ENCODE measurements at regions not wholly inside any gene's neighbourhood (a gene's known extent, or its start where the extent isn't known, plus 50 kb on each side); places are given as distances from the start of the nearest gene placed in this dataset.

GRCh38 chr7:97595439-97595838 is 136.4 kb upstream of the TAC1 start:
- no peak overlapping the region for H3K4ac ChIP-seq (replicated peaks; ENCODE audit: insufficient read length, low read depth, low read length)
- no peak overlapping the region for H3K56ac ChIP-seq (replicated peaks; ENCODE audit: insufficient read length, low read depth, low read length)
- no peaks in the 10 kb centered on the region for H3K79me1 ChIP-seq (ENCODE audit: low read depth, low read length)
- no peak overlapping the region for H2BK15ac ChIP-seq (ENCODE audit: low read length)
- WGBS, 2 experiments (ENCODE audit: extremely low coverage in 1 of 2, insufficient coverage in 1 of 2, insufficient read length in 1 of 2, insufficient replicate concordance in 2 of 2, low coverage in 1 of 2, low lambda C conversion rate in 2 of 2, missing lambda C conversion rate in 1 of 2), result 92% methylated on average over 2 of the region's 2 CpGs; no CpG with 5 or more reads in 1 of the 2 experiments
- no peak overlapping the region for H2BK120ac ChIP-seq (replicated peaks; ENCODE audit: low read depth, low read length)
- H3K27me3 ChIP-seq (replicated peaks in 1 of 4; ENCODE audit: control insufficient read depth in 3 of 4, extremely low read depth in 1 of 4, insufficient read depth in 3 of 4, low read length in 3 of 4), result no peaks in the 10 kb centered on the region
- no peak overlapping the region for H3K18ac ChIP-seq (ENCODE audit: extremely low read depth, low read length)
- H2BK12ac ChIP-seq (ENCODE audit: low read depth, low read length), result no peak overlapping the region
- H4K8ac ChIP-seq (ENCODE audit: extremely low read depth, insufficient read depth, low read length), result no peak overlapping the region
- no peak for TF ChIP-seq SIRT6 (IDR thresholded peaks at IDR 0.05; ENCODE audit: low read length)
- no peak for TF ChIP-seq KDM4A (IDR thresholded peaks at IDR 0.05; ENCODE audit: low read depth, low read length, severe bottlenecking)
- TF ChIP-seq RNF2 (IDR thresholded peaks at IDR 0.05; ENCODE audit: borderline replicate concordance, low read depth, low read length, missing control alignments, poor library complexity, severe bottlenecking), result no peak
- TF ChIP-seq ASH2L (IDR thresholded peaks at IDR 0.05; ENCODE audit: low read length), result no peak
- no peak for TF ChIP-seq SP4 (IDR thresholded peaks at IDR 0.05; ENCODE audit: low read length)
- no peak for TF ChIP-seq JUND (IDR thresholded peaks at IDR 0.05; ENCODE audit: low read length)
- no peak for TF ChIP-seq POLR2AphosphoS5 (IDR thresholded peaks at IDR 0.05; ENCODE audit: low read depth, low read length)
- TF ChIP-seq BACH1 (IDR thresholded peaks at IDR 0.05; ENCODE audit: low read length), result no peak
- TF ChIP-seq HDAC2 (IDR thresholded peaks at IDR 0.05; ENCODE audit: borderline replicate concordance in 1 of 2, low read depth in 2 of 2, low read length in 2 of 2), result no peak
- TF ChIP-seq GTF2F1 (IDR thresholded peaks at IDR 0.05; ENCODE audit: borderline replicate concordance, low read depth, low read length), result no peak
- no peak for TF ChIP-seq RAD21 (IDR thresholded peaks at IDR 0.05 in 1 of 2, conservative IDR thresholded peaks at IDR 0.05 in 1 of 2; ENCODE audit: low read depth in 2 of 2, low read length in 2 of 2)
- TF ChIP-seq GABPA (IDR thresholded peaks at IDR 0.05; ENCODE audit: borderline replicate concordance, insufficient read depth, low read length), result no peak
- no peak overlapping the region for H4K5ac ChIP-seq (ENCODE audit: insufficient read length, low read depth, low read length)
- no peaks in the 10 kb centered on the region for H3K36me3 ChIP-seq (ENCODE audit: control insufficient read depth in 2 of 4, insufficient read depth in 4 of 4, low read length in 3 of 4)
- H3K79me2 ChIP-seq (ENCODE audit: control insufficient read depth in 1 of 2, insufficient read depth in 2 of 2, low read length in 2 of 2), result no peaks in the 10 kb centered on the region
- CTCF ChIA-PET (ENCODE audit: partially characterized antibody), result interaction anchor here (1.1 kb wide), 1 partner anchor 10 kb away, joined by 3 read pairs; no protein-coding TSS in a partner anchor
- no peaks in the 10 kb centered on the region for H4K20me1 ChIP-seq (replicated peaks in 1 of 2; ENCODE audit: control insufficient read depth in 1 of 2, insufficient read depth in 2 of 2, low read length in 2 of 2)
- no peak overlapping the region for H3K14ac ChIP-seq (ENCODE audit: insufficient read length)
- H3K4me1 ChIP-seq (replicated peaks in 1 of 4; ENCODE audit: control insufficient read depth in 3 of 4, insufficient read depth in 4 of 4, low read length in 3 of 4), result no peaks in the 10 kb centered on the region
- H2BK20ac ChIP-seq (ENCODE audit: low read length), result no peak overlapping the region
- no peak overlapping the region for H3K9ac ChIP-seq (replicated peaks in 1 of 4; ENCODE audit: extremely low read depth in 1 of 4, low read depth in 3 of 4, low read length in 3 of 4)
- H2AFZ ChIP-seq (ENCODE audit: low read length), result no peak overlapping the region
- no peaks in the 10 kb centered on the region for H3K9me3 ChIP-seq (ENCODE audit: insufficient read depth in 2 of 2, low read depth in 1 of 2, low read length in 1 of 2)
- no peaks in the 10 kb centered on the region; the same call in 1 of the 2 replicates for H3K23me2 ChIP-seq (ENCODE audit: low read depth, low read length)
- no peak overlapping the region for H4K91ac ChIP-seq (replicated peaks; ENCODE audit: insufficient read length, low read length)
- no peak overlapping the region for H2AK5ac ChIP-seq (ENCODE audit: low read depth, low read length)
- no peak overlapping the region for H3K23ac ChIP-seq (ENCODE audit: insufficient read length)
- POLR2A ChIA-PET (ENCODE audit: partially characterized antibody), result no interaction called here
- H2BK5ac ChIP-seq (ENCODE audit: low read depth, low read length), result no peak overlapping the region
- H3K4me2 ChIP-seq (ENCODE audit: insufficient read depth in 1 of 2, low read depth in 2 of 2, low read length in 2 of 2), result no peak overlapping the region
- FAIRE-seq (no peak), DNase-seq (ENCODE audit: low read depth in 1 of 2, low spot score in 2 of 2) (no peak)
- no peak overlapping the region for H3K4me3 ChIP-seq (ENCODE audit: extremely low read depth in 1 of 4, insufficient read depth in 2 of 4, low read depth in 3 of 4, low read length in 4 of 4)
- no peak overlapping the region for H3K27ac ChIP-seq (ENCODE audit: low read depth, low read length)
